Glutamatergic neuron (in vitro differentiated cells): ENCODE measurements at regions not wholly inside any gene's neighbourhood (a gene's known extent, or its start where the extent isn't known, plus 50 kb on each side); places are given as distances from the start of the nearest gene placed in this dataset.

Source experiments
- DNase-seq: peaks from one replicate; pipeline ENCODE4 v3.0.0; 2022
- H3K27ac Mint-ChIP-seq: one replicate; pipeline ENCODE4 v1.8.0; 2020; ENCODE audit warnings: mild to moderate bottlenecking, mixed read lengths, inconsistent platforms; ENCODE audit not compliant: unreplicated experiment
- H3K27me3 Mint-ChIP-seq: one replicate; pipeline ENCODE4 v1.8.0; 2020; ENCODE audit warnings: mild to moderate bottlenecking, moderate library complexity, mixed read lengths, inconsistent platforms; ENCODE audit not compliant: unreplicated experiment
- H3K36me3 Mint-ChIP-seq: one replicate; pipeline ENCODE4 v1.8.0; 2020; ENCODE audit warnings: mild to moderate bottlenecking, mixed read lengths, inconsistent platforms; ENCODE audit not compliant: unreplicated experiment
- H3K4me1 Mint-ChIP-seq: one replicate; pipeline ENCODE4 v1.8.0; 2020; ENCODE audit warnings: mild to moderate bottlenecking, low read depth, mixed read lengths, inconsistent platforms; ENCODE audit not compliant: unreplicated experiment
- H3K4me3 Mint-ChIP-seq: one replicate; pipeline ENCODE4 v1.8.0; 2020; ENCODE audit warnings: mild to moderate bottlenecking, mixed read lengths, inconsistent platforms; ENCODE audit not compliant: unreplicated experiment
- H3K9me3 Mint-ChIP-seq: one replicate; pipeline ENCODE4 v1.8.0; 2020; ENCODE audit warnings: mild to moderate bottlenecking, moderate library complexity, mixed read lengths, inconsistent platforms; ENCODE audit not compliant: unreplicated experiment
- CTCF ChIP-seq: fragments of 200-600 bp; sonication (generic); IDR thresholded peaks from one replicate; pipeline ENCODE4 v1.5.0; 2021; ENCODE audit not compliant: partially characterized antibody, unreplicated experiment

- Mint-ChIP-seq H3K27me3 (peaks cover 9% of the 10 kb centered on the region), H3K27ac (peak overlapping the region; percentile 97), H3K4me1 (peaks cover 40% of the 10 kb centered on the region), H3K4me3 (peak overlapping the region; percentile 83), H3K9me3 (peaks cover 12% of the 10 kb centered on the region), H3K36me3 (no peaks in the 10 kb centered on the region)
- no peak for TF ChIP-seq CTCF
- DNase-seq: peak; percentile 52
Measured at GRCh38 chr2:42930025-42930581, 137.7 kb upstream of the HAAO start.

GRCh38 chr2:42929546-42930024, 137.2 kb upstream of the HAAO start:
- Mint-ChIP-seq H3K27ac (peak overlapping the region; percentile 97), H3K27me3 (peaks cover 9% of the 10 kb centered on the region), H3K36me3 (no peaks in the 10 kb centered on the region), H3K4me3 (peak overlapping the region; percentile 42), H3K9me3 (peaks cover 12% of the 10 kb centered on the region), H3K4me1 (peaks cover 45% of the 10 kb centered on the region)
- TF ChIP-seq CTCF: no peak
- DNase-seq: no peak

- Mint-ChIP-seq H3K36me3 (no peaks in the 10 kb centered on the region), H3K9me3 (peaks cover 12% of the 10 kb centered on the region), H3K27me3 (peaks cover 9% of the 10 kb centered on the region), H3K4me3 (peak overlapping the region; percentile 49), H3K4me1 (peaks cover 45% of the 10 kb centered on the region), H3K27ac (peak overlapping the region; percentile 97)
- peak; percentile 57 for DNase-seq
- TF ChIP-seq CTCF: peak; percentile 59
Measured at GRCh38 chr2:42928692-42929545, 136.5 kb upstream of the HAAO start.

GRCh38 chr2:42928161-42928691, 135.8 kb upstream of the HAAO start:
- Mint-ChIP-seq H3K27ac (peak overlapping the region; percentile 97), H3K36me3 (no peaks in the 10 kb centered on the region), H3K4me1 (peaks cover 45% of the 10 kb centered on the region), H3K9me3 (peaks cover 12% of the 10 kb centered on the region), H3K4me3 (peak overlapping the region; percentile 49), H3K27me3 (peaks cover 9% of the 10 kb centered on the region)
- no peak for TF ChIP-seq CTCF
- no peak for DNase-seq
